ENCODE measurements at regions not wholly inside any gene's neighbourhood (a gene's known extent, or its start where the extent isn't known, plus 50 kb on each side); places are given as distances from the start of the nearest gene placed in this dataset.

GRCh38 chr14:105974902-105975301 lies 448.5 kb downstream of the TMEM121 start:
- Histone ChIP-seq H3K4me3 (ENCODE audit: low read length) (no peak overlapping the region), H3K4me1 (ENCODE audit: control insufficient read depth, low read length) (no peaks in the 10 kb centered on the region), H3K27ac (ENCODE audit: low read depth, low read length) (no peak overlapping the region), H3F3A (ENCODE audit: control insufficient read depth, insufficient read depth) (no peaks in the 10 kb centered on the region), H3K9me2 (replicated peaks; ENCODE audit: control insufficient read depth, low read length) (no peaks in the 10 kb centered on the region), H3K27me3 (ENCODE audit: control insufficient read depth, low read length) (no peaks in the 10 kb centered on the region), H3K9me3 (ENCODE audit: control insufficient read depth, insufficient read depth, low read length) (no peaks in the 10 kb centered on the region), H4K20me1 (ENCODE audit: control insufficient read depth, insufficient read depth, low read depth, low read length) (no peaks in the 10 kb centered on the region), H3K79me2 (ENCODE audit: control insufficient read depth, low read length) (no peaks in the 10 kb centered on the region), H3K36me3 (ENCODE audit: control insufficient read depth, low read length) (no peaks in the 10 kb centered on the region), H3K4me2 (ENCODE audit: low read length) (no peak overlapping the region)
- TF ChIP-seq EZH2phosphoT487 (IDR thresholded peaks at IDR 0.05; ENCODE audit: borderline replicate concordance, low read length) (no peak), CTCF (IDR thresholded peaks at IDR 0.05; ENCODE audit: low read depth, low read length, poor library complexity, severe bottlenecking) (peak; percentile 63)

GRCh38 chr14:105978618-105979295 lies 452.4 kb downstream of the TMEM121 start:
- Histone ChIP-seq H3K4me3 (ENCODE audit: low read length) (no peak overlapping the region), H3K36me3 (ENCODE audit: control insufficient read depth, low read length) (no peaks in the 10 kb centered on the region), H3F3A (ENCODE audit: control insufficient read depth, insufficient read depth) (no peaks in the 10 kb centered on the region), H3K4me1 (ENCODE audit: control insufficient read depth, low read length) (no peaks in the 10 kb centered on the region), H3K79me2 (ENCODE audit: control insufficient read depth, low read length) (no peaks in the 10 kb centered on the region), H3K4me2 (ENCODE audit: low read length) (no peak overlapping the region), H3K27ac (ENCODE audit: low read depth, low read length) (no peak overlapping the region), H3K9me2 (replicated peaks; ENCODE audit: control insufficient read depth, low read length) (no peaks in the 10 kb centered on the region), H3K27me3 (ENCODE audit: control insufficient read depth, low read length) (no peaks in the 10 kb centered on the region), H3K9me3 (ENCODE audit: control insufficient read depth, insufficient read depth, low read length) (no peaks in the 10 kb centered on the region), H4K20me1 (ENCODE audit: control insufficient read depth, insufficient read depth, low read depth, low read length) (no peaks in the 10 kb centered on the region)
- TF ChIP-seq CTCF (IDR thresholded peaks at IDR 0.05; ENCODE audit: low read depth, low read length, poor library complexity, severe bottlenecking) (no peak), EZH2phosphoT487 (IDR thresholded peaks at IDR 0.05; ENCODE audit: borderline replicate concordance, low read length) (no peak)

- TF ChIP-seq CTCF (IDR thresholded peaks at IDR 0.05; ENCODE audit: low read depth, low read length, poor library complexity, severe bottlenecking) (no peak), EZH2phosphoT487 (IDR thresholded peaks at IDR 0.05; ENCODE audit: borderline replicate concordance, low read length) (no peak)
- H3K27me3 ChIP-seq (ENCODE audit: control insufficient read depth, low read length): no peaks in the 10 kb centered on the region
- H3K9me3 ChIP-seq (ENCODE audit: control insufficient read depth, insufficient read depth, low read length): no peaks in the 10 kb centered on the region
- no peaks in the 10 kb centered on the region for H3K9me2 ChIP-seq (replicated peaks; ENCODE audit: control insufficient read depth, low read length)
- no peaks in the 10 kb centered on the region for H3K4me1 ChIP-seq (ENCODE audit: control insufficient read depth, low read length)
- H3K4me2 ChIP-seq (ENCODE audit: low read length): no peak overlapping the region
- no peaks in the 10 kb centered on the region for H3K79me2 ChIP-seq (ENCODE audit: control insufficient read depth, low read length)
- no peaks in the 10 kb centered on the region for H3K36me3 ChIP-seq (ENCODE audit: control insufficient read depth, low read length)
- no peak overlapping the region for H3K27ac ChIP-seq (ENCODE audit: low read depth, low read length)
- no peak overlapping the region for H3K4me3 ChIP-seq (ENCODE audit: low read length)
- H4K20me1 ChIP-seq (ENCODE audit: control insufficient read depth, insufficient read depth, low read depth, low read length): no peaks in the 10 kb centered on the region
- H3F3A ChIP-seq (ENCODE audit: control insufficient read depth, insufficient read depth): no peaks in the 10 kb centered on the region
Measured at GRCh38 chr14:105979446-105979845, 453.1 kb downstream of the TMEM121 start.

Data from DOHH2 (cell line).